Right lobe of liver (tissue), 6 donors: ENCODE measurements at regions not wholly inside any gene's neighbourhood (a gene's known extent, or its start where the extent isn't known, plus 50 kb on each side); places are given as distances from the start of the nearest gene placed in this dataset.

Experiments used
- ATAC-seq, 4 donors: fragments of 200-7000 bp; cut with Tn5 transposase; one replicate each; pipeline ENCODE4 v1.9.1; 2020; ENCODE audit warnings: mild to moderate bottlenecking in 4 of 4, moderate library complexity in 4 of 4
- DNase-seq, 3 donors: peaks; one replicate each; pipeline ENCODE4 v3.0.0-alpha.2; 2020
- H3K27ac ChIP-seq, 3 donors: fragments of 200-600 bp; one replicate each; pipeline ENCODE4 v1.8.0; 2022
- H3K27me3 ChIP-seq, 2 donors: fragments of 200-600 bp; one replicate each; pipeline ENCODE4 v1.8.0; 2022
- H3K36me3 ChIP-seq, 4 donors: fragments of 200-600 bp; sonication (generic) in 1 of 4; one replicate each; pipeline versions ENCODE4 v1.5.1 to v1.8.0; 2017 to 2022; ENCODE audit warnings: control low read depth in 1 of 4
- H3K4me1 ChIP-seq, 4 donors: fragments of 200-600 bp; sonication (generic) in 1 of 4; one replicate each; pipeline versions ENCODE4 v1.5.1 to v1.8.0; 2017 to 2022; ENCODE audit warnings: control low read depth in 1 of 4
- H3K4me3 ChIP-seq, 3 donors: fragments of 200-600 bp; one replicate each; pipeline ENCODE4 v1.8.0; 2022
- H3K9me3 ChIP-seq, 4 donors: fragments of 200-600 bp; sonication (generic) in 1 of 4; one replicate each; pipeline versions ENCODE4 v1.5.1 to v1.8.0; 2017 to 2022; ENCODE audit warnings: control low read depth in 1 of 4
- CTCF ChIP-seq, 4 donors: fragments of 200-600 bp in 3 of 4; fragments of 450-650 bp in 1 of 4; IDR thresholded peaks; one replicate each; pipeline versions ENCODE4 v1.5.1 to v1.8.0; 2016 to 2022; ENCODE audit warnings: antibody characterized with exemption in 4 of 4, mild to moderate bottlenecking in 2 of 4
- POLR2A ChIP-seq: fragments of 450-650 bp; IDR thresholded peaks from one replicate; pipeline ENCODE4 v1.6.1; 2017; ENCODE audit warnings: antibody characterized with exemption, mild to moderate bottlenecking
- WGBS: methylation state at CpG from one replicate; pipeline ENCODE4 v1.1.6; 2018; ENCODE audit warnings: low coverage, low lambda C conversion rate; ENCODE audit not compliant: insufficient coverage; ENCODE audit errors: missing lambda C conversion rate; 5-methylcytosine and 5-hydroxymethylcytosine counted together
- intact Hi-C, 2 donors: fragments of 100-400 bp; cut with DNase I; formaldehyde crosslinking; loops; one replicate each; pipeline versions ENCODE4 v1.11.2 to v1.14.1; 2022
- donor health status: DM: no; HTN: yes; CAD: no.
- donor health status: DM: no; HTN: no; CAD: no.
- donor health status: DM: no; HTN: no; CAD: no.
- donor health status: DM: no; HTN: yes; CAD: no.
- donor health status: DM: no; HTN: yes; CAD: no.

GRCh38 chr17:77825621-77826020 is 132.9 kb upstream of the TNRC6C start:
- H3K9me3 ChIP-seq: no peaks in the 10 kb centered on the region
- intact Hi-C loops: no loop called here
- WGBS: 62% methylated on average over 8 of the region's 15 CpGs
- H3K4me1 ChIP-seq: no peaks in the 10 kb centered on the region
- no peaks in the 10 kb centered on the region for H3K27me3 ChIP-seq
- no peak overlapping the region for H3K27ac ChIP-seq
- ATAC-seq (no peak), DNase-seq (no peak)
- H3K4me3 ChIP-seq: no peak overlapping the region
- TF ChIP-seq POLR2A (no peak), CTCF (IDR thresholded peaks at IDR 0.05) (no peak)
- no peaks in the 10 kb centered on the region for H3K36me3 ChIP-seq

- intact Hi-C loops: no loop called here
- peak in 1 of 3 donors; percentile 2 for DNase-seq
- WGBS: 70% methylated on average over 4 of the region's 8 CpGs
- no peak for TF ChIP-seq CTCF (IDR thresholded peaks at IDR 0.05)
- no peak for TF ChIP-seq POLR2A
- Histone ChIP-seq H3K27me3 (no peaks in the 10 kb centered on the region), H3K4me1 (no peaks in the 10 kb centered on the region), H3K27ac (no peak overlapping the region), H3K9me3 (no peaks in the 10 kb centered on the region), H3K36me3 (no peaks in the 10 kb centered on the region), H3K4me3 (no peak overlapping the region)
- no peak for ATAC-seq
Measured at GRCh38 chr17:77826132-77826873, 132.2 kb upstream of the TNRC6C start.

- H3K9me3 ChIP-seq: no peaks in the 10 kb centered on the region
- no peaks in the 10 kb centered on the region for H3K36me3 ChIP-seq
- no peaks in the 10 kb centered on the region for H3K27me3 ChIP-seq
- WGBS: 49% methylated on average over 3 of the region's 7 CpGs
- no peak overlapping the region for H3K4me3 ChIP-seq
- DNase-seq: peak in 1 of 3 donors; percentile 3
- no peaks in the 10 kb centered on the region for H3K4me1 ChIP-seq
- ATAC-seq: no peak
- TF ChIP-seq POLR2A: no peak
- no peak for TF ChIP-seq CTCF (IDR thresholded peaks at IDR 0.05)
- no peak overlapping the region for H3K27ac ChIP-seq
- intact Hi-C loops: no loop called here
Measured at GRCh38 chr17:77827039-77827438, 131.5 kb upstream of the TNRC6C start.

- DNase-seq (no peak), ATAC-seq (no peak)
- H3K9me3 ChIP-seq: no peaks in the 10 kb centered on the region
- intact Hi-C loops: no loop called here
- no peaks in the 10 kb centered on the region for H3K36me3 ChIP-seq
- no peak overlapping the region for H3K27ac ChIP-seq
- no peak overlapping the region for H3K4me3 ChIP-seq
- no peaks in the 10 kb centered on the region for H3K4me1 ChIP-seq
- WGBS: 51% methylated on average over 4 of the region's 5 CpGs
- TF ChIP-seq POLR2A: no peak
- no peak for TF ChIP-seq CTCF (IDR thresholded peaks at IDR 0.05)
- no peaks in the 10 kb centered on the region for H3K27me3 ChIP-seq
Measured at GRCh38 chr17:77827511-77827910, 131.0 kb upstream of the TNRC6C start.
